ENCODE measurements at regions not wholly inside any gene's neighbourhood (a gene's known extent, or its start where the extent isn't known, plus 50 kb on each side); places are given as distances from the start of the nearest gene placed in this dataset.

GRCh38 chr9:115234094-115234493 lies 116.1 kb upstream of the TNC start:
- peaks cover 8% of the 10 kb centered on the region for H3K4me1 Mint-ChIP-seq
- ChIA-PET POLR2A (no interaction called here), CTCF (interaction anchor here (0.7 kb wide), 1 partner anchor 8 kb away, joined by 3 read pairs; no protein-coding TSS in a partner anchor)
- peaks cover 19% of the 10 kb centered on the region for H3K27me3 Mint-ChIP-seq (ENCODE audit: low read depth)
- H3K9me3 Mint-ChIP-seq = no peaks in the 10 kb centered on the region
- no peak overlapping the region for H3K27ac Mint-ChIP-seq
- no peak for DNase-seq (ENCODE audit: low spot score)
- H3K36me3 Mint-ChIP-seq = no peaks in the 10 kb centered on the region
- ATAC-seq = no peak
- no peak overlapping the region for H3K4me3 Mint-ChIP-seq
- TF ChIP-seq PRDM15 (CRISPR knock-in tag; IDR thresholded peaks at IDR 0.05) = no peak
- TF ChIP-seq MAX (CRISPR knock-in tag; IDR thresholded peaks at IDR 0.05) = no peak
- no peak for TF ChIP-seq TEAD4 (CRISPR knock-in tag; IDR thresholded peaks at IDR 0.05)
- TF ChIP-seq ATF1 (CRISPR knock-in tag; IDR thresholded peaks at IDR 0.05) = no peak
- TF ChIP-seq ZSCAN18 (CRISPR knock-in tag; IDR thresholded peaks at IDR 0.05) = no peak
- TF ChIP-seq OVOL2 (CRISPR knock-in tag; IDR thresholded peaks at IDR 0.05; ENCODE audit: borderline replicate concordance) = no peak
- no peak for TF ChIP-seq HMGXB4 (CRISPR knock-in tag; IDR thresholded peaks at IDR 0.05)
- no peak for TF ChIP-seq SOX15 (CRISPR knock-in tag; IDR thresholded peaks at IDR 0.05)
- TF ChIP-seq ESRRA (CRISPR knock-in tag; IDR thresholded peaks at IDR 0.05; ENCODE audit: borderline replicate concordance) = no peak
- no peak for TF ChIP-seq NR3C1 (CRISPR knock-in tag; conservative IDR thresholded peaks at IDR 0.05; ENCODE audit: low read depth)

- ATAC-seq (no peak), DNase-seq (ENCODE audit: low spot score) (no peak)
- Mint-ChIP-seq H3K27me3 (ENCODE audit: low read depth) (peaks cover 22% of the 10 kb centered on the region), H3K36me3 (no peaks in the 10 kb centered on the region), H3K27ac (no peak overlapping the region), H3K4me3 (no peak overlapping the region), H3K4me1 (peaks cover 8% of the 10 kb centered on the region), H3K9me3 (0 out of 2 replicates have a peak, but pooled peaks cover 4% of the 10 kb centered on the region)
- ChIA-PET POLR2A (interaction anchor here (0.7 kb wide), 1 partner anchor 177 kb away, joined by 4 read pairs; no protein-coding TSS in a partner anchor), CTCF (interaction anchor here (0.7 to 1.1 kb wide), 2 partner anchors 11 to 39 kb away, joined by 3 to 5 read pairs; no protein-coding TSS in a partner anchor)
- no peak for TF ChIP-seq ZNF671 (CRISPR knock-in tag; IDR thresholded peaks at IDR 0.05)
- no peak for TF ChIP-seq NR2C2 (CRISPR knock-in tag; IDR thresholded peaks at IDR 0.05)
- TF ChIP-seq FOXK1 (CRISPR knock-in tag; IDR thresholded peaks at IDR 0.05) = no peak
- no peak for TF ChIP-seq SOX15 (CRISPR knock-in tag; IDR thresholded peaks at IDR 0.05)
- no peak for TF ChIP-seq RELA (CRISPR knock-in tag; IDR thresholded peaks at IDR 0.05; ENCODE audit: borderline replicate concordance)
- TF ChIP-seq IRF1 (CRISPR knock-in tag; IDR thresholded peaks at IDR 0.05) = no peak
- TF ChIP-seq ZNF416 (CRISPR knock-in tag; IDR thresholded peaks at IDR 0.05) = no peak
- TF ChIP-seq CTCF (IDR thresholded peaks at IDR 0.05) = no peak
- TF ChIP-seq TCF7 (CRISPR knock-in tag; IDR thresholded peaks at IDR 0.05; ENCODE audit: low read depth) = no peak
- no peak for TF ChIP-seq ZNF263 (CRISPR knock-in tag; IDR thresholded peaks at IDR 0.05; ENCODE audit: low read depth)
- no peak for TF ChIP-seq GABPB1 (CRISPR knock-in tag; IDR thresholded peaks at IDR 0.05)
- no peak for TF ChIP-seq SMAD3 (CRISPR knock-in tag; IDR thresholded peaks at IDR 0.05; ENCODE audit: borderline replicate concordance)
- no peak for TF ChIP-seq TEAD1 (CRISPR knock-in tag; IDR thresholded peaks at IDR 0.05)
- no peak for TF ChIP-seq TP53 (CRISPR knock-in tag; IDR thresholded peaks at IDR 0.05)
- no peak for TF ChIP-seq ERG (CRISPR knock-in tag; IDR thresholded peaks at IDR 0.05)
- no peak for TF ChIP-seq TEAD4 (CRISPR knock-in tag; IDR thresholded peaks at IDR 0.05)
- no peak for TF ChIP-seq KAT7 (CRISPR knock-in tag; IDR thresholded peaks at IDR 0.05; ENCODE audit: borderline replicate concordance)
- TF ChIP-seq RORB (CRISPR knock-in tag; IDR thresholded peaks at IDR 0.05) = no peak
- TF ChIP-seq ELF4 (CRISPR knock-in tag; IDR thresholded peaks at IDR 0.05; ENCODE audit: low read depth) = no peak
Observed at GRCh38 chr9:115235221-115235620, 117.3 kb upstream of the TNC start.
